ENCODE measurements at regions not wholly inside any gene's neighbourhood (a gene's known extent, or its start where the extent isn't known, plus 50 kb on each side); places are given as distances from the start of the nearest gene placed in this dataset.

GRCh38 chr1:112093372-112093694 is 103.9 kb upstream of the KCND3 start:
- peak overlapping the region; percentile 4 for H3K4me2 ChIP-seq (ENCODE audit: insufficient read depth, insufficient read length, low read length)
- H2AFZ ChIP-seq (ENCODE audit: low read length), result no peak overlapping the region

More at GRCh38 chr1:112093372-112093694, 103.9 kb upstream of the KCND3 start:
- no peak overlapping the region for H3K23ac ChIP-seq (ENCODE audit: insufficient read length, low read depth, low read length)
- no peak overlapping the region for H3K9ac ChIP-seq (ENCODE audit: extremely low read depth, insufficient read length, low read length)
- H3K4me1 ChIP-seq (ENCODE audit: insufficient read depth, low read length), result peaks cover 10% of the 10 kb centered on the region; the same call in 1 of the 2 replicates
- no peak overlapping the region for H3K4ac ChIP-seq (ENCODE audit: low read depth, low read length)
- no peak overlapping the region for H2BK12ac ChIP-seq (ENCODE audit: insufficient read length, low read depth, low read length)
- no peak for TF ChIP-seq CTCF (conservative IDR thresholded peaks at IDR 0.05)
- H4K91ac ChIP-seq (ENCODE audit: insufficient read length, low read depth, low read length), result no peak overlapping the region
- H3K27me3 ChIP-seq (ENCODE audit: insufficient read depth, low read length), result no peaks in the 10 kb centered on the region
- no peaks in the 10 kb centered on the region for H4K20me1 ChIP-seq (ENCODE audit: control insufficient read depth, insufficient read depth, insufficient read length)
- no peaks in the 10 kb centered on the region for H3K23me2 ChIP-seq (ENCODE audit: insufficient read length, low read depth, low read length, poor library complexity, severe bottlenecking)
- H3K79me2 ChIP-seq (ENCODE audit: insufficient read depth, low read length), result no peaks in the 10 kb centered on the region
- Mint-ChIP-seq H3K27ac (0 out of 7 replicates have a peak overlapping the region, but pooled peaks of 2 of the 3 experiments have one; percentile 34 to 45), H3K36me3 (ENCODE audit: insufficient read depth in 1 of 3, low read depth in 3 of 3) (no peaks in the 10 kb centered on the region; a peak in 1 of 7 replicates), H3K4me1 (peaks cover 24 to 30% of the 10 kb centered on the region in 2 experiments), H3K27me3 (ENCODE audit: low read depth) (peaks cover 19% of the 10 kb centered on the region), H3K4me3 (peak overlapping the region in 1 of 2 experiments; percentile 41; a peak in 2 of 5 replicates), H3K9me3 (peaks cover 0 to 4% of the 10 kb centered on the region in 2 experiments; a peak in 4 of 5 replicates)
- no peak overlapping the region for H4K8ac ChIP-seq (replicated peaks; ENCODE audit: insufficient read length, low read depth, low read length)
- no peak overlapping the region for H3K14ac ChIP-seq (ENCODE audit: insufficient read depth, low read length)
- no peak for DNase-seq
- H3K79me1 ChIP-seq (ENCODE audit: insufficient read depth, low read depth, low read length, poor library complexity, severe bottlenecking), result no peaks in the 10 kb centered on the region
- H4K5ac ChIP-seq (ENCODE audit: insufficient read length, low read depth, low read length), result no peak overlapping the region
- no peak overlapping the region for H2AK5ac ChIP-seq (ENCODE audit: insufficient read length, low read length)
- no peak overlapping the region for H2BK15ac ChIP-seq (ENCODE audit: low read depth, low read length)
- no peak overlapping the region for H3T11ph ChIP-seq (ENCODE audit: low read length)
- H3K9me3 ChIP-seq (ENCODE audit: control insufficient read depth, low read depth, low read length), result no peaks in the 10 kb centered on the region
- H3K18ac ChIP-seq (ENCODE audit: insufficient read length, low read depth, low read length), result no peak overlapping the region
- H2BK5ac ChIP-seq (ENCODE audit: insufficient read length, low read length), result no peak overlapping the region
- WGBS (ENCODE audit: extremely low coverage, insufficient read length, low lambda C conversion rate), result no CpG with 5 or more reads among the region's 1 CpG
- H2BK120ac ChIP-seq (ENCODE audit: low read depth, low read length, poor library complexity, severe bottlenecking), result no peak overlapping the region
- H3K27ac ChIP-seq (ENCODE audit: insufficient read length, low read depth, low read length), result no peak overlapping the region
- H2BK20ac ChIP-seq (ENCODE audit: low read depth, low read length, poor library complexity, severe bottlenecking), result no peak overlapping the region
- no peak overlapping the region for H3K56ac ChIP-seq (ENCODE audit: insufficient read length, low read depth, low read length)

Data from H9 (cell line).